ENCODE measurements at regions not wholly inside any gene's neighbourhood (a gene's known extent, or its start where the extent isn't known, plus 50 kb on each side); places are given as distances from the start of the nearest gene placed in this dataset.

DNA sequence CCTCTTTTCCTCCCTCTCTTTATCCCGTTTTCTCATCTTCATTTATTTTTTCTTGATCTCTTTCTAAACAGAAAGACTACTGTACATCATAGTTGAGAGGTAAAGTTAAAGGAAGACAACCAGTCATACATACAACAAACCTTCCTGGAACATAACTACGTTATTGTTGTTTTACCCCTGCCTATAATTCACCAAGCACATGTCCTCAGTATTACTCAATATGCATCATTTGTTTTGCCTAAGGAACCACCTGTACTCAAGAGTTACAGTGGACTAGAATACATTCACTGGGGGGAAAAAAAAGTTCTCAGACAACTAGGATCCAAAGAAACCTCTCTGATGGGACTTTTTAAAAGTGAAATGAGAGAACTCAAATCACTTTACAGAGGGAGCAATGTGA, 344.7 kb upstream of the RBMS3 start:
- Mint-ChIP-seq H3K9me3 (peaks cover 0 to 1% (median 0%) of the 10 kb centered on the region in 7 donors), H3K36me3 (no peaks in the 10 kb centered on the region), H3K27ac (no peak overlapping the region), H3K27me3 (no peaks in the 10 kb centered on the region), H3K4me3 (no peak overlapping the region), H3K4me1 (peaks cover 9 to 14% (median 12%) of the 10 kb centered on the region in 3 donors)
- ATAC-seq (ENCODE audit: low read depth in 2 of 2) = no peak
- no peak for DNase-seq

DNA sequence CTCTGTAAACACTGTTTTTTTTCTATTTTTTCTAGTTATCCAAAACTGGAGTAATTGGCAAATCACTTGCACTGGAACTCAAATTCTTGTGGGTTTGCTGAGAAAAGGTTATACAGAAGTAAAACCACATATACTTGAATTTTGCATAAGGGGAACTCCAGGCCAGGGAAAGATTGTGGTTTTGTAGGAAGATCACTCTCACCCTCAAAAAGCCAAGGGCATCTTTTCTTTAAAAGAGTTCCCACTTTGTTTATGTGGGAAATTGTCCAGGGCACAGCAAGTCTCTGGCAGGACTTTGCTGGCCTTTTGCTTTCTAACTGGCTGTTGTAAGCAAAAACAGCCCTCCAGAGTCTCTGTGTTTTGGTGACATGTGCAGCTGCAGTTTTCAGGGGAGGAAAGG, 340.3 kb upstream of the RBMS3 start:
- peak overlapping the region in 2 of 8 donors; percentile 17 to 56 for H3K4me3 Mint-ChIP-seq
- H3K9me3 Mint-ChIP-seq = peaks cover 0 to 1% (median 0%) of the 10 kb centered on the region in 7 donors
- H3K27ac Mint-ChIP-seq = peak overlapping the region in 1 of 6 donors; percentile 2
- H3K4me1 Mint-ChIP-seq = peaks cover 9 to 15% (median 12%) of the 10 kb centered on the region in 3 donors
- peaks cover 0 to 6% (median 0%) of the 10 kb centered on the region in 3 donors for H3K27me3 Mint-ChIP-seq
- DNase-seq (no peak), ATAC-seq (ENCODE audit: low read depth in 2 of 2) (peak in 1 of 2 donors; percentile 23)
- no peaks in the 10 kb centered on the region for H3K36me3 Mint-ChIP-seq

DNA sequence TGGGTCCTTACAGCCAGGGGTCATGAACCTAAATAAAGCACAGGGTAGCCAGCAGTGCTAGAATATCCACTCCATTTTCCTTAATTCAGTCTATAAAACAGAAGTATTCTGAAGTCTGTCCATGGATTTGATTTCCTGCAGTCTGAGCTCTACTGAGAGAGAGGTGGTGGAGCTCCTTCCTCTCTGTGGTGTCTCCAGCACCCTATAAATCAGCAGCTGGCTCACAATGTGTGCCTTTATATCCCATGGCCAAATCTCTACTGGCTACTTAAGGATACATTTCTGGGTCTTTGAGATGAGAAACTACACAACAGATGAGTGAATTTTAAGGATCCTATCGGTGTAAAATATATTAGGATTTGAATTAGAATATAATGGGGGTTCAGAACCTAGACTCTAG, 339.9 kb upstream of the RBMS3 start:
- H3K4me1 Mint-ChIP-seq = peaks cover 9 to 15% (median 12%) of the 10 kb centered on the region in 3 donors
- H3K36me3 Mint-ChIP-seq = no peaks in the 10 kb centered on the region
- ATAC-seq (ENCODE audit: low read depth in 2 of 2) (no peak), DNase-seq (no peak)
- H3K27ac Mint-ChIP-seq = no peak overlapping the region
- peaks cover 0 to 7% (median 0%) of the 10 kb centered on the region in 3 donors for H3K27me3 Mint-ChIP-seq
- H3K9me3 Mint-ChIP-seq = peaks cover 0 to 1% (median 0%) of the 10 kb centered on the region in 7 donors
- peak overlapping the region in 1 of 8 donors; percentile 56 for H3K4me3 Mint-ChIP-seq

- no peak overlapping the region for H3K4me3 Mint-ChIP-seq
- peaks cover 0 to 7% (median 0%) of the 10 kb centered on the region in 3 donors for H3K27me3 Mint-ChIP-seq
- H3K36me3 Mint-ChIP-seq = no peaks in the 10 kb centered on the region
- peaks cover 0 to 1% (median 0%) of the 10 kb centered on the region in 7 donors for H3K9me3 Mint-ChIP-seq
- DNase-seq = no peak
- H3K4me1 Mint-ChIP-seq = no peaks in the 10 kb centered on the region
- no peak overlapping the region for H3K27ac Mint-ChIP-seq
- ATAC-seq (ENCODE audit: low read depth in 2 of 2) = no peak
Measured at GRCh38 chr3:28947061-28947460, 333.8 kb upstream of the RBMS3 start.

GRCh38 chr3:28947751-28948150, 333.1 kb upstream of the RBMS3 start:
- Mint-ChIP-seq H3K4me3 (no peak overlapping the region), H3K9me3 (peaks cover 0 to 1% (median 0%) of the 10 kb centered on the region in 7 donors), H3K27ac (no peak overlapping the region), H3K4me1 (no peaks in the 10 kb centered on the region), H3K27me3 (peaks cover 0 to 7% (median 0%) of the 10 kb centered on the region in 3 donors), H3K36me3 (no peaks in the 10 kb centered on the region)
- no peak for ATAC-seq (ENCODE audit: low read depth in 2 of 2)
- no peak for DNase-seq

GRCh38 chr3:28948685-28949084, 332.2 kb upstream of the RBMS3 start:
- no peak for ATAC-seq (ENCODE audit: low read depth in 2 of 2)
- Mint-ChIP-seq H3K27ac (no peak overlapping the region), H3K9me3 (peaks cover 0 to 1% (median 0%) of the 10 kb centered on the region in 7 donors), H3K4me1 (no peaks in the 10 kb centered on the region), H3K27me3 (peaks cover 0 to 7% (median 0%) of the 10 kb centered on the region in 3 donors), H3K36me3 (no peaks in the 10 kb centered on the region), H3K4me3 (no peak overlapping the region)
- no peak for DNase-seq

DNA sequence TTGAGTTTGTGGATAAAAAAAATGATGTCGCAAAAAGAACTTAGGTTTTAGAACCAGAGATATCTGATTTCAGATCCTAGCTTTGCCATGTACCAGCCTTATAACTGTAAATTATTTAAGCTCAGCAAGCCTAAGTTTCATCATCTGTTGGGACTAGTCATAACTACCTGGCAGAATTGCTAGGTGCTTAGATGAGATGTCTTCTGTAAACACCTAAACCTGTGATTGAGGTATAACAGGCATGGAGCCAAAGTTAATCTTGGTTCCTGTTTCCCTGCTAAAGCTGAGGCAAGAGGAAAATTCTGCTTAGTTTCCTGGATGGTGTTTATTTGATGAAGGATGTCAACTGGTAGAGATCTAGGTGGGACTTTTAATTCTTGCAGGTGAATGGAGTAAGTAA, 331.3 kb upstream of the RBMS3 start:
- Mint-ChIP-seq H3K27ac (no peak overlapping the region), H3K4me1 (no peaks in the 10 kb centered on the region), H3K36me3 (no peaks in the 10 kb centered on the region), H3K9me3 (peaks cover 0 to 1% (median 0%) of the 10 kb centered on the region in 7 donors), H3K4me3 (no peak overlapping the region), H3K27me3 (peaks cover 0 to 7% (median 0%) of the 10 kb centered on the region in 3 donors)
- DNase-seq (no peak), ATAC-seq (ENCODE audit: low read depth in 2 of 2) (no peak)

- Mint-ChIP-seq H3K4me3 (no peak overlapping the region), H3K36me3 (no peaks in the 10 kb centered on the region), H3K9me3 (peaks cover 0 to 1% (median 0%) of the 10 kb centered on the region in 7 donors), H3K27ac (no peak overlapping the region), H3K4me1 (no peaks in the 10 kb centered on the region), H3K27me3 (peaks cover 0 to under 1% (median 0%) of the 10 kb centered on the region in 3 donors)
- DNase-seq (no peak), ATAC-seq (ENCODE audit: low read depth in 2 of 2) (no peak)
Measured at GRCh38 chr3:28950614-28951013, 330.3 kb upstream of the RBMS3 start.

- Mint-ChIP-seq H3K4me1 (no peaks in the 10 kb centered on the region), H3K27ac (no peak overlapping the region), H3K4me3 (no peak overlapping the region), H3K36me3 (no peaks in the 10 kb centered on the region), H3K27me3 (no peaks in the 10 kb centered on the region), H3K9me3 (no peaks in the 10 kb centered on the region)
- ATAC-seq (ENCODE audit: low read depth in 2 of 2) = no peak
- DNase-seq = no peak
Measured at GRCh38 chr3:28951772-28952556, 328.9 kb upstream of the RBMS3 start.

- ATAC-seq (ENCODE audit: low read depth in 2 of 2) = no peak
- H3K36me3 Mint-ChIP-seq = no peaks in the 10 kb centered on the region
- no peak for DNase-seq
- H3K4me1 Mint-ChIP-seq = no peaks in the 10 kb centered on the region
- peaks cover 0 to 12% (median 4%) of the 10 kb centered on the region in 7 donors for H3K9me3 Mint-ChIP-seq
- no peak overlapping the region for H3K27ac Mint-ChIP-seq
- H3K27me3 Mint-ChIP-seq = peaks cover 0 to 4% (median 0%) of the 10 kb centered on the region in 3 donors
- H3K4me3 Mint-ChIP-seq = no peak overlapping the region
Measured at GRCh38 chr3:28958656-28959055, 322.2 kb upstream of the RBMS3 start.

DNA sequence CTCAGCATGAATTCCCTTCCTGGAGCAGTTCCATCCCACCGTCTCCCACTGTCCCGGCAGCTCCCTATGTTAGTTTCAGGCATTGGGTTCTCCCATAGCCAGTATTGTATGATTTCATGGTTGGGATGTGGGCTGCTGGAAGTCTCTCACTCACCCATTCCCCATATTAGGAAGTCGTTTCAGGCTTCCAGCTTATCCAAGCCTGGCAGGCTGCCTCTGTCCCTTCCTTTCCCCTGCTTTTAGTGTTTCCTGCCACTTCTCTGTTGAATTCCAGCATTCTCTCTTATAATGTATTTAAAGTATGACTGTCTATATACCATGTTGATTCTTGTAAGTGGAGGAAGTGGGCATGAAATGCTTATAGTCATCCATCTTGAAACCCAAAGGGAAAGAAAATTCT, 309.7 kb upstream of the RBMS3 start:
- H3K9me3 Mint-ChIP-seq = peaks cover 12 to 32% (median 22%) of the 10 kb centered on the region in 7 donors
- peaks cover 0 to 8% of the 10 kb centered on the region in 2 donors for H3K36me3 Mint-ChIP-seq
- peaks cover 0 to 12% (median 8%) of the 10 kb centered on the region in 3 donors for H3K27me3 Mint-ChIP-seq
- H3K4me1 Mint-ChIP-seq = peaks cover 0 to 5% (median 3%) of the 10 kb centered on the region in 3 donors
- ATAC-seq (ENCODE audit: low read depth in 2 of 2) = no peak
- DNase-seq = no peak
- no peak overlapping the region for H3K4me3 Mint-ChIP-seq
- no peak overlapping the region for H3K27ac Mint-ChIP-seq

DNA sequence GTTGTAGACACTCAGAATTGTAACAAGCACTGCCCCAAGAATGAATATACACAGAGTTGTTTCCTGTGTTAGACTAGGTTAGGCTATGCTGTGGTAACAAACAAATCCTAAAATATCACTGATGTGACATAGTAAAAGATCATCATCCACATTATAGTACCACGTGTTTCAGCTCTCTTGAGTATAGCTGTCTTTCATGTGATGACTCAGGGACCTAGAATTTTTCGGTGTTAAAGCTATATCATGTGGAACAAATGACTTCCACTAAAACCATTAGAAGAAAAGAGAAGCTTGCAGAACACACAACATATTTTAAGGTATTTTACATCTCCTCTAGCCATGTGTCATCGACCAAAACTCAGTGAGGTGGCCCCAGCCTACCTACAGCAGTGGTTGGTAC, 307.9 kb upstream of the RBMS3 start:
- no peak overlapping the region for H3K27ac Mint-ChIP-seq
- H3K9me3 Mint-ChIP-seq = peaks cover 10 to 27% (median 19%) of the 10 kb centered on the region in 7 donors
- H3K27me3 Mint-ChIP-seq = peaks cover 0 to 6% (median 5%) of the 10 kb centered on the region in 3 donors
- H3K4me1 Mint-ChIP-seq = peaks cover 0 to 5% (median 3%) of the 10 kb centered on the region in 3 donors
- H3K36me3 Mint-ChIP-seq = peaks cover 0 to 8% of the 10 kb centered on the region in 2 donors
- ATAC-seq (ENCODE audit: low read depth in 2 of 2) (no peak), DNase-seq (no peak)
- no peak overlapping the region for H3K4me3 Mint-ChIP-seq

DNA sequence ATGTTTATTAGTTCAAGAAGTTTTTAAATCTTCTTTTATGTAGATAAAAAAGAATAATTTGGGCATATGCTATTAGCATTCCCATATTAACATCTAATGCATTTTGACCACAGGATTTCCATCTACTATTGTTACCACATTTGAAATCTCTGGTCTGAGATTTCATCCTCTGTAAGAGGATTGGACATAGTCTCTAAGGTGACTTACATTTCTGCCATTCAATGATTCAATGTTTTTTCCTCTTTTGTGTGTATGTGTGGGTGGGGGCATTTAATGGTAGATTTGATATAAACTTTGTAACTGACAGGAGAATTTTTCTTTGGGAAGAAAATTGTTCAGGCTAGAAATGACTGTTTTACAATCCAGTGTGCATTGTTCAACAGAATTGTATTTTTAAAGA, 307.3 kb upstream of the RBMS3 start:
- no peak for ATAC-seq (ENCODE audit: low read depth in 2 of 2)
- peaks cover 0 to 5% (median 4%) of the 10 kb centered on the region in 3 donors for H3K27me3 Mint-ChIP-seq
- peaks cover 0 to 5% of the 10 kb centered on the region in 2 donors for H3K36me3 Mint-ChIP-seq
- no peak for DNase-seq
- peaks cover 0 to 5% (median 3%) of the 10 kb centered on the region in 3 donors for H3K4me1 Mint-ChIP-seq
- H3K27ac Mint-ChIP-seq = no peak overlapping the region
- peaks cover 8 to 24% (median 15%) of the 10 kb centered on the region in 7 donors for H3K9me3 Mint-ChIP-seq
- no peak overlapping the region for H3K4me3 Mint-ChIP-seq

DNA sequence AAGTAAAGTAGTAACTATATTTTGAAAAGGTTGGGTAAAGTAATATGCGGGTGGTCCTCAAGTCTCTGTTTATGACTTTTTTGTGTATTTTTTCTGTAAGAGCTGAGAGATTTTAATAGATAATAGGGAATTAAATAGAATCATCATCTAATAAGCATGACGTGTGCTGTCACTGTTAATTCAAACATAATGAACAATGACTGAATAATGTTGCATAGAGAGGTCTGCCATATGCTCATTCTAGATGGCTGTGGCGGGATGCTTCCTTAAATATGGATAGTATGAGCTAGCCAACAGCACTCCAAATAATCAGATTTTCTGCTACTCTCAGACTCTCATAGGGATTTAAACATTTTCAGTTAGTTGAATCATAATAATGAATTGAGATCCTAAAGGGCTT, 302.8 kb upstream of the RBMS3 start:
- DNase-seq (no peak), ATAC-seq (ENCODE audit: low read depth in 2 of 2) (no peak)
- peaks cover 0 to 5% (median 3%) of the 10 kb centered on the region in 3 donors for H3K4me1 Mint-ChIP-seq
- H3K36me3 Mint-ChIP-seq = no peaks in the 10 kb centered on the region
- H3K27ac Mint-ChIP-seq = no peak overlapping the region
- H3K27me3 Mint-ChIP-seq = no peaks in the 10 kb centered on the region
- H3K9me3 Mint-ChIP-seq = no peaks in the 10 kb centered on the region
- peak overlapping the region in 1 of 8 donors; percentile 42 for H3K4me3 Mint-ChIP-seq

Data from naive B cell (primary cell).